Fibroblast of lung (primary cell): ENCODE measurements at regions not wholly inside any gene's neighbourhood (a gene's known extent, or its start where the extent isn't known, plus 50 kb on each side); places are given as distances from the start of the nearest gene placed in this dataset.

Source experiments
- DNase-seq, 2 donors: peaks; one replicate each; pipeline versions ENCODE4 v3.0.0 to v3.0.0-alpha.2; 2010; ENCODE audit warnings: low read depth in 2 of 2
- H2AFZ ChIP-seq: 2 replicates; pipeline ENCODE4 v1.5.1; 2012; ENCODE audit warnings: low read length, control low read depth, inconsistent platforms
- H3K27ac ChIP-seq: 2 replicates; pipeline ENCODE4 v1.5.1; 2011; ENCODE audit warnings: low read length, control low read depth; ENCODE audit not compliant: insufficient read depth
- H3K27me3 ChIP-seq: 2 replicates; pipeline ENCODE4 v1.5.1; 2011; ENCODE audit warnings: mild to moderate bottlenecking, low read length; ENCODE audit not compliant: control insufficient read depth, insufficient read depth
- H3K36me3 ChIP-seq: 2 replicates; pipeline ENCODE4 v1.5.1; 2011; ENCODE audit warnings: low read length; ENCODE audit not compliant: control insufficient read depth, insufficient read depth
- H3K4me1 ChIP-seq: 2 replicates; pipeline ENCODE4 v1.5.1; 2011; ENCODE audit warnings: low read length; ENCODE audit not compliant: control insufficient read depth, insufficient read depth; ENCODE audit errors: extremely low read depth
- H3K4me2 ChIP-seq: 2 replicates; pipeline ENCODE4 v1.5.1; 2011; ENCODE audit warnings: low read length, control low read depth; ENCODE audit not compliant: insufficient read depth; ENCODE audit errors: extremely low read depth
- H3K4me3 ChIP-seq, 4 experiments: fragments of 200-600 bp in 1 of 4; sonication (generic) in 1 of 4; replicated peaks in 1 of 4; 2 replicates each; pipeline ENCODE4 v1.5.1; 2011 to 2016; ENCODE audit warnings: low read length in 4 of 4, low read depth in 3 of 4, mild to moderate bottlenecking in 3 of 4, control low read depth in 2 of 4, inconsistent platforms in 1 of 4, mixed read lengths in 1 of 4; ENCODE audit not compliant: insufficient read depth in 1 of 4; ENCODE audit errors: control extremely low read depth in 1 of 4
- H3K79me2 ChIP-seq: 2 replicates; pipeline ENCODE4 v1.5.1; 2012; ENCODE audit warnings: mild to moderate bottlenecking, low read length, inconsistent platforms; ENCODE audit not compliant: control insufficient read depth, insufficient read depth
- H3K9ac ChIP-seq: 2 replicates; pipeline ENCODE4 v1.5.1; 2011; ENCODE audit warnings: mild to moderate bottlenecking, low read length, control low read depth; ENCODE audit not compliant: insufficient read depth
- H3K9me3 ChIP-seq: 2 replicates; pipeline ENCODE4 v1.5.1; 2012; ENCODE audit warnings: low read depth, low read length; ENCODE audit not compliant: control insufficient read depth, insufficient read depth
- H4K20me1 ChIP-seq: 2 replicates; pipeline ENCODE4 v1.5.1; 2011; ENCODE audit warnings: low read length; ENCODE audit not compliant: control insufficient read depth, insufficient read depth; ENCODE audit errors: extremely low read depth
- EZH2 ChIP-seq: IDR thresholded peaks from 2 replicates; pipeline ENCODE4 v1.5.1; 2012; ENCODE audit warnings: low read length, control low read depth, mild to moderate bottlenecking; ENCODE audit errors: missing control alignments
- TF ChIP-seq, protein P1 (sequence below), 2 donors: IDR thresholded peaks in 1 of 2; conservative IDR thresholded peaks in 1 of 2; 1 replicate in 1 of 2; 2 replicates in 1 of 2; pipeline ENCODE4 v1.5.1; 2011 to 2012; ENCODE audit warnings: low read length in 2 of 2, control low read depth in 1 of 2, inconsistent platforms in 1 of 2, low read depth in 1 of 2, mild to moderate bottlenecking in 1 of 2

- Histone ChIP-seq H3K27ac (no peak overlapping the region), H3K79me2 (peaks cover 4% of the 10 kb centered on the region), H3K4me3 (no peak overlapping the region), H3K4me2 (no peak overlapping the region), H3K27me3 (no peaks in the 10 kb centered on the region), H3K9me3 (no peaks in the 10 kb centered on the region), H3K36me3 (no peaks in the 10 kb centered on the region), H4K20me1 (no peaks in the 10 kb centered on the region), H3K9ac (no peak overlapping the region), H3K4me1 (peaks cover 12% of the 10 kb centered on the region), H2AFZ (no peak overlapping the region)
- DNase-seq, result no peak
- TF ChIP-seq EZH2, result no peak
- TF ChIP-seq, protein P1, sequence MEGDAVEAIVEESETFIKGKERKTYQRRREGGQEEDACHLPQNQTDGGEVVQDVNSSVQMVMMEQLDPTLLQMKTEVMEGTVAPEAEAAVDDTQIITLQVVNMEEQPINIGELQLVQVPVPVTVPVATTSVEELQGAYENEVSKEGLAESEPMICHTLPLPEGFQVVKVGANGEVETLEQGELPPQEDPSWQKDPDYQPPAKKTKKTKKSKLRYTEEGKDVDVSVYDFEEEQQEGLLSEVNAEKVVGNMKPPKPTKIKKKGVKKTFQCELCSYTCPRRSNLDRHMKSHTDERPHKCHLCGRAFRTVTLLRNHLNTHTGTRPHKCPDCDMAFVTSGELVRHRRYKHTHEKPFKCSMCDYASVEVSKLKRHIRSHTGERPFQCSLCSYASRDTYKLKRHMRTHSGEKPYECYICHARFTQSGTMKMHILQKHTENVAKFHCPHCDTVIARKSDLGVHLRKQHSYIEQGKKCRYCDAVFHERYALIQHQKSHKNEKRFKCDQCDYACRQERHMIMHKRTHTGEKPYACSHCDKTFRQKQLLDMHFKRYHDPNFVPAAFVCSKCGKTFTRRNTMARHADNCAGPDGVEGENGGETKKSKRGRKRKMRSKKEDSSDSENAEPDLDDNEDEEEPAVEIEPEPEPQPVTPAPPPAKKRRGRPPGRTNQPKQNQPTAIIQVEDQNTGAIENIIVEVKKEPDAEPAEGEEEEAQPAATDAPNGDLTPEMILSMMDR (conservative IDR thresholded peaks at IDR 0.05 in 1 of 2, IDR thresholded peaks at IDR 0.05 in 1 of 2; ENCODE audit: low read depth in 1 of 2, low read length in 2 of 2), result no peak
These were observed 127.5 kb downstream of the GLI2 start for GRCh38 chr2:120863146-120863545.

- no peak overlapping the region for H3K9ac ChIP-seq
- peak; percentile 78 to 93 for DNase-seq
- H3K36me3 ChIP-seq, result no peaks in the 10 kb centered on the region
- no peaks in the 10 kb centered on the region for H4K20me1 ChIP-seq
- TF ChIP-seq, protein P1 (conservative IDR thresholded peaks at IDR 0.05 in 1 of 2, IDR thresholded peaks at IDR 0.05 in 1 of 2; ENCODE audit: low read depth in 1 of 2, low read length in 2 of 2), result no peak
- no peak for TF ChIP-seq EZH2
- no peak overlapping the region for H3K4me2 ChIP-seq
- no peak overlapping the region for H3K27ac ChIP-seq
- H3K9me3 ChIP-seq, result no peaks in the 10 kb centered on the region
- H3K4me1 ChIP-seq, result peaks cover 17% of the 10 kb centered on the region
- H3K27me3 ChIP-seq, result no peaks in the 10 kb centered on the region
- H2AFZ ChIP-seq, result no peak overlapping the region
- peaks cover 8% of the 10 kb centered on the region for H3K79me2 ChIP-seq
- H3K4me3 ChIP-seq, result no peak overlapping the region
These were observed 128.1 kb downstream of the GLI2 start for GRCh38 chr2:120863661-120864320.

GRCh38 chr2:120864981-120865380, 129.3 kb downstream of the GLI2 start:
- Histone ChIP-seq H2AFZ (no peak overlapping the region), H3K4me1 (peaks cover 17% of the 10 kb centered on the region), H3K9ac (no peak overlapping the region), H3K4me2 (no peak overlapping the region), H4K20me1 (no peaks in the 10 kb centered on the region), H3K79me2 (peaks cover 12% of the 10 kb centered on the region), H3K36me3 (no peaks in the 10 kb centered on the region), H3K27me3 (no peaks in the 10 kb centered on the region), H3K9me3 (no peaks in the 10 kb centered on the region), H3K27ac (no peak overlapping the region), H3K4me3 (no peak overlapping the region)
- no peak for TF ChIP-seq EZH2
- TF ChIP-seq, protein P1 (conservative IDR thresholded peaks at IDR 0.05 in 1 of 2, IDR thresholded peaks at IDR 0.05 in 1 of 2; ENCODE audit: low read depth in 1 of 2, low read length in 2 of 2), result no peak
- peak in 1 of 2 donors; percentile 92 for DNase-seq
